HCT116 (cell line): ENCODE measurements at regions not wholly inside any gene's neighbourhood (a gene's known extent, or its start where the extent isn't known, plus 50 kb on each side); places are given as distances from the start of the nearest gene placed in this dataset.

Experiments used
- ATAC-seq: fragments of 200-7000 bp; cut with Tn5 transposase; 2 replicates; pipeline ENCODE4 v1.9.1; 2020; ENCODE audit warnings: mild to moderate bottlenecking, moderate library complexity
- BruUV-seq: library from RNA; stranded (reverse); fragments of 400-500 nt; replicated peaks from 2 replicates; lab custom pipeline; 2021; lab: Mats Ljungman, UMichigan
- CTCF ChIA-PET: fragments of 300-600 bp; sonication (Branson Sonifier 250); formaldehyde crosslinking; loops from one replicate; lab custom pipeline; 2021; ENCODE audit warnings: antibody characterized with exemption; lab: Charles Lee
- POLR2A ChIA-PET: fragments of 300-600, 350-600 bp; sonication (Branson Sonifier 250); formaldehyde crosslinking; loops from one replicate; lab custom pipeline; 2021; ENCODE audit warnings: antibody characterized with exemption; lab: Charles Lee
- RAD21 ChIA-PET, 2 experiments: fragments of 300-600 bp; sonication (Branson Sonifier 250); formaldehyde crosslinking; loops; one replicate each; lab custom pipeline; 2023; ENCODE audit warnings: low total read pairs in 2 of 2; ENCODE audit not compliant: uncharacterized antibody in 2 of 2, unreplicated experiment in 2 of 2, low non-redundant PET in 1 of 2; lab: Charles Lee
- DNase-seq: peaks from one replicate; pipeline ENCODE4 v3.0.0-alpha.2; 2010; ENCODE audit warnings: low read depth, low spot score
- H2AFZ ChIP-seq: fragments of 200-600 bp; shearing (Covaris generic), sonication (generic); 2 replicates; pipeline ENCODE4 v1.6.1; 2017; ENCODE audit warnings: low read depth, mixed run types, mixed read lengths, antibody characterized with exemption, low read length; ENCODE audit not compliant: poor library complexity, severe bottlenecking
- H3K27ac ChIP-seq: 2 replicates; pipeline ENCODE4 v1.5.1; 2012; ENCODE audit warnings: low read depth, low read length
- H3K27me3 ChIP-seq: fragments of 200-600 bp; sonication (generic); 2 replicates; pipeline ENCODE4 v1.6.1; 2016; ENCODE audit warnings: mixed run types, low read length, mixed read lengths; ENCODE audit not compliant: insufficient read depth
- H3K36me3 ChIP-seq, 2 experiments: fragments of 200-500 bp in 1 of 2; fragments of 200-600 bp in 1 of 2; sonication (Bioruptor generic) in 1 of 2; sonication (generic) in 1 of 2; 2 replicates each; pipeline versions ENCODE4 v1.5.1 to v1.6.1; 2014 to 2016; ENCODE audit warnings: low read length in 2 of 2, inconsistent platforms in 1 of 2, mixed read lengths in 1 of 2, mixed run types in 1 of 2; ENCODE audit not compliant: insufficient read depth in 2 of 2, control insufficient read depth in 1 of 2
- H3K4me1 ChIP-seq, 2 experiments: fragments of 200-600 bp in 1 of 2; sonication (generic) in 1 of 2; 2 replicates each; pipeline versions ENCODE4 v1.5.1 to v1.6.1; 2012 to 2017; ENCODE audit warnings: low read length in 2 of 2, inconsistent platforms in 1 of 2, mild to moderate bottlenecking in 1 of 2, mixed read lengths in 1 of 2, mixed run types in 1 of 2, moderate library complexity in 1 of 2; ENCODE audit not compliant: insufficient read depth in 2 of 2, control insufficient read depth in 1 of 2
- H3K4me2 ChIP-seq: fragments of 200-600 bp; sonication (generic); 2 replicates; pipeline ENCODE4 v1.6.1; 2017; ENCODE audit warnings: mixed run types, low read length, mixed read lengths
- H3K4me3 ChIP-seq, 2 experiments: fragments of 200-600 bp in 1 of 2; sonication (generic) in 1 of 2; replicated peaks in 1 of 2; 2 replicates each; pipeline ENCODE4 v1.5.1; 2011 to 2016; ENCODE audit warnings: low read length in 2 of 2, control low read depth in 1 of 2, low read depth in 1 of 2, mild to moderate bottlenecking in 1 of 2, mixed read lengths in 1 of 2, mixed run types in 1 of 2
- H3K79me2 ChIP-seq: fragments of 200-600 bp; sonication (generic); 2 replicates; pipeline ENCODE4 v1.6.1; 2017; ENCODE audit warnings: mild to moderate bottlenecking, mixed run types, low read length, moderate library complexity, mixed read lengths; ENCODE audit not compliant: insufficient read depth
- H3K9ac ChIP-seq: fragments of 200-600 bp; sonication (generic); 2 replicates; pipeline ENCODE4 v1.6.1; 2016; ENCODE audit warnings: low read length, mixed read lengths
- H3K9me2 ChIP-seq: fragments of 200-600 bp; sonication (generic), shearing (Covaris generic); 2 replicates; pipeline ENCODE4 v1.6.1; 2017; ENCODE audit warnings: mixed run types, mild to moderate bottlenecking, moderate library complexity; ENCODE audit not compliant: insufficient read depth
- H3K9me3 ChIP-seq, 2 experiments: fragments of 200-500 bp in 1 of 2; fragments of 200-600 bp in 1 of 2; sonication (Bioruptor generic) in 1 of 2; sonication (generic) in 1 of 2; 2 replicates each; pipeline ENCODE4 v1.6.1; 2014 to 2017; ENCODE audit warnings: low read length in 2 of 2, mixed read lengths in 2 of 2, inconsistent platforms in 1 of 2, low read depth in 1 of 2, mild to moderate bottlenecking in 1 of 2, mixed run types in 1 of 2, moderate library complexity in 1 of 2; ENCODE audit not compliant: control insufficient read depth in 1 of 2, insufficient read depth in 1 of 2
- H4K20me1 ChIP-seq: fragments of 200-600 bp; sonication (generic), shearing (Covaris generic); 2 replicates; pipeline ENCODE4 v1.6.1; 2017; ENCODE audit warnings: mixed run types, mild to moderate bottlenecking, moderate library complexity; ENCODE audit not compliant: insufficient read depth
- CBX3 ChIP-seq: IDR thresholded peaks from 2 replicates; pipeline ENCODE4 v1.6.1; 2012; ENCODE audit warnings: low read depth
- CEBPB ChIP-seq: IDR thresholded peaks from 2 replicates; pipeline ENCODE4 v1.6.1; 2012; ENCODE audit warnings: low read depth
- EGR1 ChIP-seq: IDR thresholded peaks from 2 replicates; pipeline ENCODE4 v1.6.1; 2012; ENCODE audit warnings: low read depth
- ELF1 ChIP-seq: IDR thresholded peaks from 2 replicates; pipeline ENCODE4 v1.6.1; 2012; ENCODE audit warnings: low read depth, borderline replicate concordance
- EZH2 ChIP-seq: fragments of 200-600 bp; sonication (generic); IDR thresholded peaks from 2 replicates; pipeline ENCODE4 v1.6.1; 2017; ENCODE audit warnings: antibody characterized with exemption, mixed run types
- EZH2phosphoT487 ChIP-seq: fragments of 200-600 bp; IDR thresholded peaks from 2 replicates; pipeline ENCODE4 v1.6.1; 2018; ENCODE audit warnings: antibody characterized with exemption, borderline replicate concordance
- FOSL1 ChIP-seq: IDR thresholded peaks from 2 replicates; pipeline ENCODE4 v1.6.1; 2012; ENCODE audit warnings: low read depth
- POLR2AphosphoS5 ChIP-seq: IDR thresholded peaks from 2 replicates; pipeline ENCODE4 v1.6.1; 2011; ENCODE audit warnings: mild to moderate bottlenecking, low read depth, low read length, moderate library complexity
- RAD21 ChIP-seq: IDR thresholded peaks from 2 replicates; pipeline ENCODE4 v1.6.1; 2012; ENCODE audit warnings: low read depth, mild to moderate bottlenecking
- TCF7L2 ChIP-seq: IDR thresholded peaks from 2 replicates; pipeline ENCODE4 v1.7.0; 2011; ENCODE audit warnings: borderline replicate concordance, inconsistent platforms; ENCODE audit not compliant: insufficient read depth, insufficient read length; ENCODE audit errors: extremely low read depth
- ZNF274 ChIP-seq: fragments of 200-500 bp; sonication (Bioruptor generic); IDR thresholded peaks from 2 replicates; pipeline ENCODE4 v1.6.1; 2014; ENCODE audit warnings: mild to moderate bottlenecking, low read depth, low read length, inconsistent platforms
- intact Hi-C: fragments of 100-400 bp; cut with micrococcal nuclease; formaldehyde crosslinking; loops from 2 replicates; pipeline ENCODE4 v1.10.0; 2022
- TF ChIP-seq, protein P1 (sequence below): IDR thresholded peaks from 2 replicates; pipeline ENCODE4 v1.6.1; 2012
- TF ChIP-seq, protein P2 (sequence below): IDR thresholded peaks from 2 replicates; pipeline ENCODE4 v1.6.1; 2011; ENCODE audit warnings: mild to moderate bottlenecking, low read length, moderate library complexity; ENCODE audit not compliant: insufficient replicate concordance; ENCODE audit errors: extremely low read depth
- TF ChIP-seq, protein P3 (sequence below), 3 experiments: fragments of 200-600 bp in 1 of 3; sonication (generic) in 1 of 3; IDR thresholded peaks in 2 of 3; conservative IDR thresholded peaks in 1 of 3; 2 replicates each; pipeline ENCODE4 v1.5.1; 2012 to 2017; ENCODE audit warnings: low read depth in 2 of 3, low read length in 2 of 3, antibody characterized with exemption in 1 of 3, borderline replicate concordance in 1 of 3, control low read depth in 1 of 3, mild to moderate bottlenecking in 1 of 3, mixed read lengths in 1 of 3, mixed run types in 1 of 3, moderate library complexity in 1 of 3; ENCODE audit not compliant: insufficient read depth in 1 of 3
- TF ChIP-seq, protein P4 (sequence below): IDR thresholded peaks from 2 replicates; pipeline ENCODE4 v1.6.1; 2012; ENCODE audit warnings: low read depth
- TF ChIP-seq, protein P5 (sequence below): IDR thresholded peaks from 2 replicates; pipeline ENCODE4 v1.6.1; 2012

DNA sequence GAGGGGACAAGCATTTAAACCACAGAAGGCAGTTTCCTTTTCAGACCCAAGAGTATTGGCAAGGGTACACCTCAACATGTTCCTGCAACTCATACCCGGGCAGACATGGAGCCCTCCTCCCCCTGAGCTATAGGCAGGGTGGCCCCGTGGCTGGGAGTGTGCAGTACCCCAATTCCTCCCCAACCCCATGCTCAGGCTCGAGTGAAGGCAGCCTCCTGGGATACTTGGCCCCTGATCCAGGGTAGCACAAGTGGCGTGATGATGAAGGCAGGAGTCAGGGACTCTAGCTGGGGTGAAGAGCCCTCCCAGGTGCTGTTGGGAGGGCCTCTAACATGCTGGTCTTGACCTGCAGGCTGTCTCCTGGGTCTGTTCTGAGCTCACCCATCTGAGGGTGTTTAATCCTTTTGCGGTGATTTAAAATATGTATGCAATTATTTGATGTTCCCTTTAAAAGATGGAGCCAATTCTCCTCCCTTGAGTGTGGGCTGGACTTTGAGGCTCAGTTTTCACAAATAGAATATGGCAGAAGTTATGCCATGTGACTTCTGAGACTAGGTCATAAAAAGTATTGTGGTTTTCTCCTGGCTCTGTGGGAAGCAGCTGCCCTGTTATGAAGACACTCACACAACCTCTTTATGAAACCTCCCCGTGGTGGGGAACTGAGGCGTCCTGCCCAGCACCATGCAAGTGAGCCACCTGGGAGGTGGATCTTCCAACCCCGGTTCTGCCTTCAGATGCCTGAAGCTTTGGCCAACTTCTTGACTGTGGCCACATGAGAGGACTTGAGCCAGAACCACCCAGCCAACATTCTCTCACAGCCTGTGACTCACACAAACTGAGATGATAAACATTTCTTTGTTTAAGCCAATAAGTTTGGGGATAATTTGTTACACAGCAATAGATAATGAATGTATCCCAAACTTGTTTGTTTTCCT is 54.7 kb upstream of the NECTIN1 start (continued):
- no peak for TF ChIP-seq TCF7L2
- TF ChIP-seq EGR1 = no peak
- TF ChIP-seq, protein P1, sequence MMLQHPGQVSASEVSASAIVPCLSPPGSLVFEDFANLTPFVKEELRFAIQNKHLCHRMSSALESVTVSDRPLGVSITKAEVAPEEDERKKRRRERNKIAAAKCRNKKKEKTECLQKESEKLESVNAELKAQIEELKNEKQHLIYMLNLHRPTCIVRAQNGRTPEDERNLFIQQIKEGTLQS = no peak

DNA sequence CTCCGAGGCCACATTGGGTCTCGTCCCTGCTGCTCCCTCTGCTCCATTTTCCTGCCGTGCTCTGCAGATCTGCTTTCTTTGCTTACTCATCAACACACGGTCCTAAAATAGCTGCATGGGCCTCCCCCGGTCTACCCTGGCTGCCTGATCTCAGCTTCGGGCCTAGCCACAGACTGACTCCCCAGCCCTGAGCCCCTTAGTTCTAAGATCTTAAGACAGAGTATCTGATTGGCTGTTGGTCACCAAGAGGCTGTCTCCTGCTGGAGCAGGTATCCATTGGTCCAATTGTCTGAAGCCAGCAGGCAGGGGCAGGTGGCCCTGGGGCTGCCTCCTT is 53.7 kb upstream of the NECTIN1 start:
- no peak overlapping the region for H3K27ac ChIP-seq
- DNase-seq = no peak
- POLR2A ChIA-PET = no interaction called here
- H3K9me2 ChIP-seq = no peaks in the 10 kb centered on the region
- H3K9me3 ChIP-seq = no peaks in the 10 kb centered on the region
- no peak overlapping the region for H2AFZ ChIP-seq
- H3K4me2 ChIP-seq = no peak overlapping the region
- CTCF ChIA-PET = no interaction called here
- BruUV-seq = no TSS peak
- no peaks in the 10 kb centered on the region for H3K79me2 ChIP-seq
- RAD21 ChIA-PET = no interaction called here
- ATAC-seq = 0 out of 2 replicates have a peak, but pooled peaks have one; percentile 25
- peaks cover 10% of the 10 kb centered on the region; the same call in 1 of the 2 replicates for H3K27me3 ChIP-seq
- H4K20me1 ChIP-seq = no peaks in the 10 kb centered on the region
- H3K4me1 ChIP-seq = peaks cover 0 to 7% of the 10 kb centered on the region in 2 experiments; a peak in 2 of 4 replicates
- H3K4me3 ChIP-seq = no peak overlapping the region
- intact Hi-C loops = no loop called here
- H3K9ac ChIP-seq = no peak overlapping the region
- H3K36me3 ChIP-seq = no peaks in the 10 kb centered on the region
- TF ChIP-seq RAD21 = no peak
- TF ChIP-seq FOSL1 = no peak
- no peak for TF ChIP-seq EGR1
- no peak for TF ChIP-seq ZNF274
- no peak for TF ChIP-seq EZH2
- TF ChIP-seq ELF1 = no peak
- no peak for TF ChIP-seq CBX3
- no peak for TF ChIP-seq POLR2AphosphoS5
- no peak for TF ChIP-seq CEBPB
- TF ChIP-seq, protein P2, sequence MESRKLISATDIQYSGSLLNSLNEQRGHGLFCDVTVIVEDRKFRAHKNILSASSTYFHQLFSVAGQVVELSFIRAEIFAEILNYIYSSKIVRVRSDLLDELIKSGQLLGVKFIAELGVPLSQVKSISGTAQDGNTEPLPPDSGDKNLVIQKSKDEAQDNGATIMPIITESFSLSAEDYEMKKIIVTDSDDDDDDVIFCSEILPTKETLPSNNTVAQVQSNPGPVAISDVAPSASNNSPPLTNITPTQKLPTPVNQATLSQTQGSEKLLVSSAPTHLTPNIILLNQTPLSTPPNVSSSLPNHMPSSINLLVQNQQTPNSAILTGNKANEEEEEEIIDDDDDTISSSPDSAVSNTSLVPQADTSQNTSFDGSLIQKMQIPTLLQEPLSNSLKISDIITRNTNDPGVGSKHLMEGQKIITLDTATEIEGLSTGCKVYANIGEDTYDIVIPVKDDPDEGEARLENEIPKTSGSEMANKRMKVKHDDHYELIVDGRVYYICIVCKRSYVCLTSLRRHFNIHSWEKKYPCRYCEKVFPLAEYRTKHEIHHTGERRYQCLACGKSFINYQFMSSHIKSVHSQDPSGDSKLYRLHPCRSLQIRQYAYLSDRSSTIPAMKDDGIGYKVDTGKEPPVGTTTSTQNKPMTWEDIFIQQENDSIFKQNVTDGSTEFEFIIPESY = no peak
- no peak for TF ChIP-seq EZH2phosphoT487
- TF ChIP-seq, protein P3, sequence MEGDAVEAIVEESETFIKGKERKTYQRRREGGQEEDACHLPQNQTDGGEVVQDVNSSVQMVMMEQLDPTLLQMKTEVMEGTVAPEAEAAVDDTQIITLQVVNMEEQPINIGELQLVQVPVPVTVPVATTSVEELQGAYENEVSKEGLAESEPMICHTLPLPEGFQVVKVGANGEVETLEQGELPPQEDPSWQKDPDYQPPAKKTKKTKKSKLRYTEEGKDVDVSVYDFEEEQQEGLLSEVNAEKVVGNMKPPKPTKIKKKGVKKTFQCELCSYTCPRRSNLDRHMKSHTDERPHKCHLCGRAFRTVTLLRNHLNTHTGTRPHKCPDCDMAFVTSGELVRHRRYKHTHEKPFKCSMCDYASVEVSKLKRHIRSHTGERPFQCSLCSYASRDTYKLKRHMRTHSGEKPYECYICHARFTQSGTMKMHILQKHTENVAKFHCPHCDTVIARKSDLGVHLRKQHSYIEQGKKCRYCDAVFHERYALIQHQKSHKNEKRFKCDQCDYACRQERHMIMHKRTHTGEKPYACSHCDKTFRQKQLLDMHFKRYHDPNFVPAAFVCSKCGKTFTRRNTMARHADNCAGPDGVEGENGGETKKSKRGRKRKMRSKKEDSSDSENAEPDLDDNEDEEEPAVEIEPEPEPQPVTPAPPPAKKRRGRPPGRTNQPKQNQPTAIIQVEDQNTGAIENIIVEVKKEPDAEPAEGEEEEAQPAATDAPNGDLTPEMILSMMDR (IDR thresholded peaks at IDR 0.05 in 2 of 3, conservative IDR thresholded peaks at IDR 0.05 in 1 of 3; ENCODE audit: borderline replicate concordance in 1 of 3, insufficient read depth in 1 of 3, low read depth in 2 of 3, low read length in 2 of 3) = no peak
- TF ChIP-seq, protein P4, sequence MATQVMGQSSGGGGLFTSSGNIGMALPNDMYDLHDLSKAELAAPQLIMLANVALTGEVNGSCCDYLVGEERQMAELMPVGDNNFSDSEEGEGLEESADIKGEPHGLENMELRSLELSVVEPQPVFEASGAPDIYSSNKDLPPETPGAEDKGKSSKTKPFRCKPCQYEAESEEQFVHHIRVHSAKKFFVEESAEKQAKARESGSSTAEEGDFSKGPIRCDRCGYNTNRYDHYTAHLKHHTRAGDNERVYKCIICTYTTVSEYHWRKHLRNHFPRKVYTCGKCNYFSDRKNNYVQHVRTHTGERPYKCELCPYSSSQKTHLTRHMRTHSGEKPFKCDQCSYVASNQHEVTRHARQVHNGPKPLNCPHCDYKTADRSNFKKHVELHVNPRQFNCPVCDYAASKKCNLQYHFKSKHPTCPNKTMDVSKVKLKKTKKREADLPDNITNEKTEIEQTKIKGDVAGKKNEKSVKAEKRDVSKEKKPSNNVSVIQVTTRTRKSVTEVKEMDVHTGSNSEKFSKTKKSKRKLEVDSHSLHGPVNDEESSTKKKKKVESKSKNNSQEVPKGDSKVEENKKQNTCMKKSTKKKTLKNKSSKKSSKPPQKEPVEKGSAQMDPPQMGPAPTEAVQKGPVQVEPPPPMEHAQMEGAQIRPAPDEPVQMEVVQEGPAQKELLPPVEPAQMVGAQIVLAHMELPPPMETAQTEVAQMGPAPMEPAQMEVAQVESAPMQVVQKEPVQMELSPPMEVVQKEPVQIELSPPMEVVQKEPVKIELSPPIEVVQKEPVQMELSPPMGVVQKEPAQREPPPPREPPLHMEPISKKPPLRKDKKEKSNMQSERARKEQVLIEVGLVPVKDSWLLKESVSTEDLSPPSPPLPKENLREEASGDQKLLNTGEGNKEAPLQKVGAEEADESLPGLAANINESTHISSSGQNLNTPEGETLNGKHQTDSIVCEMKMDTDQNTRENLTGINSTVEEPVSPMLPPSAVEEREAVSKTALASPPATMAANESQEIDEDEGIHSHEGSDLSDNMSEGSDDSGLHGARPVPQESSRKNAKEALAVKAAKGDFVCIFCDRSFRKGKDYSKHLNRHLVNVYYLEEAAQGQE = no peak
- TF ChIP-seq, protein P5, sequence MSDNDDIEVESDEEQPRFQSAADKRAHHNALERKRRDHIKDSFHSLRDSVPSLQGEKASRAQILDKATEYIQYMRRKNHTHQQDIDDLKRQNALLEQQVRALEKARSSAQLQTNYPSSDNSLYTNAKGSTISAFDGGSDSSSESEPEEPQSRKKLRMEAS = no peak
